GM23338 (cell line): ENCODE measurements at regions not wholly inside any gene's neighbourhood (a gene's known extent, or its start where the extent isn't known, plus 50 kb on each side); places are given as distances from the start of the nearest gene placed in this dataset.

Experiments used
- ATAC-seq: fragments of 200-7000 bp; cut with Tn5 transposase; 3 replicates; pipeline ENCODE4 v1.9.1; 2020
- DNase-seq: peaks from one replicate; pipeline ENCODE4 v3.0.0-alpha.2; 2015; ENCODE audit warnings: low spot score
- H2AFZ ChIP-seq: fragments of 200-600 bp; sonication (generic); 2 replicates; pipeline ENCODE4 v1.8.0; 2016; ENCODE audit warnings: antibody characterized with exemption, mild to moderate bottlenecking, moderate library complexity
- H3F3A ChIP-seq: fragments of 200-600 bp; sonication (generic); replicated peaks from 2 replicates; pipeline ENCODE4 v1.8.0; 2017; ENCODE audit warnings: antibody characterized with exemption, mixed run types, low read depth
- H3K27ac ChIP-seq: fragments of 200-600 bp; sonication (generic); 2 replicates; pipeline ENCODE4 v1.6.1; 2016; ENCODE audit warnings: low read depth
- H3K27me3 ChIP-seq: fragments of 200-600 bp; sonication (generic); 2 replicates; pipeline ENCODE4 v1.8.0; 2016; ENCODE audit warnings: mild to moderate bottlenecking, mixed run types, moderate library complexity; ENCODE audit not compliant: insufficient read depth
- H3K36me3 ChIP-seq: fragments of 200-600 bp; sonication (generic); 2 replicates; pipeline ENCODE4 v1.8.0; 2016; ENCODE audit warnings: mild to moderate bottlenecking; ENCODE audit not compliant: insufficient read depth
- H3K4me1 ChIP-seq: fragments of 200-600 bp; sonication (generic); 2 replicates; pipeline ENCODE4 v1.8.0; 2016; ENCODE audit warnings: mild to moderate bottlenecking, moderate library complexity; ENCODE audit not compliant: insufficient read depth
- H3K4me2 ChIP-seq: fragments of 200-600 bp; sonication (generic); 2 replicates; pipeline ENCODE4 v1.7.1; 2017; ENCODE audit warnings: mixed run types
- H3K4me3 ChIP-seq: fragments of 200-600 bp; sonication (generic); 2 replicates; pipeline ENCODE4 v1.6.1; 2016; ENCODE audit warnings: mixed run types
- H3K79me2 ChIP-seq: fragments of 200-600 bp; sonication (generic); replicated peaks from 2 replicates; pipeline ENCODE4 v1.8.0; 2017; ENCODE audit warnings: mild to moderate bottlenecking; ENCODE audit not compliant: insufficient read depth
- H3K9me2 ChIP-seq: fragments of 200-600 bp; sonication (generic); 2 replicates; pipeline ENCODE4 v1.8.0; 2017; ENCODE audit not compliant: insufficient read depth
- H4K20me1 ChIP-seq: fragments of 200-600 bp; sonication (generic); replicated peaks from 2 replicates; pipeline ENCODE4 v1.8.0; 2017; ENCODE audit warnings: mild to moderate bottlenecking; ENCODE audit not compliant: insufficient read depth
- H3K27ac Mint-ChIP-seq: 2 replicates; pipeline ENCODE4 v1.8.0; 2020; ENCODE audit warnings: inconsistent platforms, mild to moderate bottlenecking, moderate library complexity, mixed read lengths
- H3K27me3 Mint-ChIP-seq: 3 replicates; pipeline ENCODE4 v1.8.0; 2022; ENCODE audit warnings: low read depth, mild to moderate bottlenecking, moderate library complexity, mixed read lengths, inconsistent platforms; ENCODE audit not compliant: insufficient read depth, poor library complexity
- H3K36me3 Mint-ChIP-seq: 3 replicates; pipeline ENCODE4 v1.8.0; 2021; ENCODE audit warnings: low read depth, mild to moderate bottlenecking, inconsistent platforms, moderate library complexity, mixed read lengths
- H3K4me1 Mint-ChIP-seq: 3 replicates; pipeline ENCODE4 v1.8.0; 2020; ENCODE audit warnings: mild to moderate bottlenecking, inconsistent platforms, mixed read lengths
- H3K4me3 Mint-ChIP-seq: 3 replicates; pipeline ENCODE4 v1.8.0; 2021; ENCODE audit warnings: moderate library complexity, mild to moderate bottlenecking, inconsistent platforms, mixed read lengths
- H3K9me3 Mint-ChIP-seq: 3 replicates; pipeline ENCODE4 v1.8.0; 2020; ENCODE audit warnings: moderate library complexity, mild to moderate bottlenecking, inconsistent platforms, mixed read lengths
- CTCF ChIP-seq, 2 experiments: fragments of 200-600 bp in 1 of 2; sonication (generic) in 1 of 2; conservative IDR thresholded peaks; 2 replicates each; pipeline versions ENCODE4 v1.5.1 to v1.6.1; 2016 to 2017; ENCODE audit warnings: antibody characterized with exemption in 2 of 2, low read depth in 2 of 2, mild to moderate bottlenecking in 2 of 2, moderate library complexity in 1 of 2
- ETS1 ChIP-seq: IDR thresholded peaks from 2 replicates; pipeline ENCODE4 v1.6.1; 2016; ENCODE audit warnings: antibody characterized with exemption
- EZH2 ChIP-seq: fragments of 200-600 bp; sonication (generic); IDR thresholded peaks from one replicate; pipeline ENCODE4 v1.8.0; 2017; ENCODE audit warnings: antibody characterized with exemption, mild to moderate bottlenecking, low read depth; ENCODE audit not compliant: unreplicated experiment
- EZH2phosphoT487 ChIP-seq: fragments of 200-600 bp; sonication (generic); IDR thresholded peaks from one replicate; pipeline ENCODE4 v1.8.1; 2018; ENCODE audit warnings: antibody characterized with exemption; ENCODE audit not compliant: unreplicated experiment
- JUNB ChIP-seq: IDR thresholded peaks from one replicate; pipeline ENCODE4 v1.6.1; 2016; ENCODE audit warnings: antibody characterized with exemption; ENCODE audit not compliant: unreplicated experiment
- NANOG ChIP-seq: IDR thresholded peaks from 2 replicates; pipeline ENCODE4 v1.6.1; 2016; ENCODE audit warnings: antibody characterized with exemption, borderline replicate concordance
- POLR2AphosphoS5 ChIP-seq: IDR thresholded peaks from 2 replicates; pipeline ENCODE4 v1.6.1; 2016; ENCODE audit warnings: antibody characterized with exemption, low read depth
- REST ChIP-seq: IDR thresholded peaks from one replicate; pipeline ENCODE4 v1.6.1; 2018; ENCODE audit warnings: antibody characterized with exemption; ENCODE audit not compliant: unreplicated experiment
- STAT1 ChIP-seq: IDR thresholded peaks from one replicate; pipeline ENCODE4 v1.6.1; 2016; ENCODE audit warnings: antibody characterized with exemption; ENCODE audit not compliant: unreplicated experiment
- ZNF114 ChIP-seq: fragments of 250-450 bp; sonication (Bioruptor Pico); IDR thresholded peaks from 2 replicates; pipeline ENCODE4 v1.5.0; 2020; ENCODE audit warnings: mild to moderate bottlenecking, moderate library complexity
- ZNF331 ChIP-seq: fragments of 250-450 bp; sonication (Bioruptor Pico); IDR thresholded peaks from 2 replicates; pipeline ENCODE4 v1.5.0; 2020; ENCODE audit warnings: low read depth, mild to moderate bottlenecking, moderate library complexity
- ZNF462 ChIP-seq: fragments of 250-450 bp; sonication (Bioruptor Pico); IDR thresholded peaks from 2 replicates; pipeline ENCODE4 v1.5.0; 2020; ENCODE audit warnings: mild to moderate bottlenecking, moderate library complexity

- peak overlapping the region; percentile 43; the same call in 1 of the 2 replicates for H2AFZ ChIP-seq
- no peaks in the 10 kb centered on the region for H3K36me3 ChIP-seq
- H3K9me2 ChIP-seq: no peaks in the 10 kb centered on the region
- no peak for TF ChIP-seq ETS1
- TF ChIP-seq JUNB: no peak
- no peak for TF ChIP-seq ZNF114 (CRISPR knock-in tag)
- no peak for TF ChIP-seq NANOG
- no peak for TF ChIP-seq EZH2phosphoT487
- no peak for TF ChIP-seq ZNF462 (CRISPR knock-in tag)
- no peak for TF ChIP-seq REST
- no peak for TF ChIP-seq ZNF331
- TF ChIP-seq CTCF (conservative IDR thresholded peaks at IDR 0.05; ENCODE audit: low read depth in 2 of 2): no peak
- TF ChIP-seq EZH2: no peak
- no peak for TF ChIP-seq POLR2AphosphoS5
- no peak for TF ChIP-seq STAT1
- no peaks in the 10 kb centered on the region for H3K79me2 ChIP-seq
- no peak overlapping the region for H3K4me3 ChIP-seq
- Mint-ChIP-seq H3K27ac (no peak overlapping the region), H3K27me3 (no peaks in the 10 kb centered on the region), H3K9me3 (peaks cover 17% of the 10 kb centered on the region), H3K4me3 (no peak overlapping the region), H3K36me3 (peaks cover 12% of the 10 kb centered on the region; the same call in 2 of the 3 replicates), H3K4me1 (no peaks in the 10 kb centered on the region)
- H3K4me1 ChIP-seq: no peaks in the 10 kb centered on the region
- no peaks in the 10 kb centered on the region for H3K27me3 ChIP-seq
- no peak overlapping the region for H3K27ac ChIP-seq
- ATAC-seq (no peak), DNase-seq (no peak)
- H3F3A ChIP-seq: no peaks in the 10 kb centered on the region
- H4K20me1 ChIP-seq: no peaks in the 10 kb centered on the region
- H3K4me2 ChIP-seq: no peak overlapping the region
Observed at GRCh38 chr12:22130671-22131070, 84.7 kb downstream of the CMAS start.
